GM18511 (cell line): ENCODE measurements at regions not wholly inside any gene's neighbourhood (a gene's known extent, or its start where the extent isn't known, plus 50 kb on each side); places are given as distances from the start of the nearest gene placed in this dataset.
A peak's percentile ranks its signal among the peaks of the same experiment; 100 is the strongest.
"Not testable (repeated sequence)": the region's sequence is repeated elsewhere in the genome, so short reads cannot be mapped to it uniquely, and the experiment has no call there.

Source experiments
- ATAC-seq: cut with Tn5 transposase; IDR thresholded peaks from one replicate; pipeline ENCODE4 v1.9.1; 2021; ENCODE audit warnings: mild to moderate bottlenecking, moderate library complexity; ENCODE audit not compliant: unreplicated experiment

- ATAC-seq, result peak; percentile 88
Measured at GRCh38 chr10:80855348-80855971, 317.8 kb downstream of the SH2D4B start.

GRCh38 chr10:80856186-80856585 is 318.5 kb downstream of the SH2D4B start:
- no peak for ATAC-seq

- ATAC-seq, result not testable (repeated sequence)
Measured at GRCh38 chr10:80859279-80859678, 321.6 kb downstream of the SH2D4B start.

- ATAC-seq, result no peak
Measured at GRCh38 chr10:80860719-80861118, 323.0 kb downstream of the SH2D4B start.

- no peak for ATAC-seq
Measured at GRCh38 chr10:80861882-80862281, 324.2 kb downstream of the SH2D4B start.

GRCh38 chr10:80870282-80870681 is 332.6 kb downstream of the SH2D4B start:
- ATAC-seq, result peak; percentile 88

- ATAC-seq, result peak; percentile 79
Measured at GRCh38 chr10:80871083-80871482, 333.4 kb downstream of the SH2D4B start.

GRCh38 chr10:80878330-80878729 is 340.6 kb downstream of the SH2D4B start:
- ATAC-seq, result no peak

- ATAC-seq, result no peak
Measured at GRCh38 chr10:80890146-80890545, 352.4 kb downstream of the SH2D4B start.

GRCh38 chr10:80893256-80893655 is 355.6 kb downstream of the SH2D4B start:
- no peak for ATAC-seq

- no peak for ATAC-seq
Measured at GRCh38 chr10:80894311-80894791, 356.6 kb downstream of the SH2D4B start.

GRCh38 chr10:80894797-80895467 is 357.2 kb downstream of the SH2D4B start:
- no peak for ATAC-seq

- ATAC-seq, result no peak
Measured at GRCh38 chr10:80896076-80896475, 358.4 kb downstream of the SH2D4B start.

- ATAC-seq, result no peak
Measured at GRCh38 chr10:80896959-80897358, 359.3 kb downstream of the SH2D4B start.

- ATAC-seq, result peak; percentile 64
Measured at GRCh38 chr10:80900661-80901060, 363.0 kb downstream of the SH2D4B start.

GRCh38 chr10:80908611-80909010 is 370.9 kb downstream of the SH2D4B start:
- ATAC-seq, result no peak

GRCh38 chr10:80909254-80909653 is 371.6 kb downstream of the SH2D4B start:
- ATAC-seq, result no peak

- no peak for ATAC-seq
Measured at GRCh38 chr10:80917636-80918035, 379.9 kb downstream of the SH2D4B start.

- no peak for ATAC-seq
Measured at GRCh38 chr10:80921032-80921431, 383.3 kb downstream of the SH2D4B start.

- peak; percentile 68 for ATAC-seq
Measured at GRCh38 chr10:80924063-80924952, 386.6 kb downstream of the SH2D4B start.

- ATAC-seq, result no peak
Measured at GRCh38 chr10:80927419-80928078, 389.8 kb downstream of the SH2D4B start.
